Naive thymus-derived CD4-positive, alpha-beta T cell (primary cell): ENCODE measurements at regions not wholly inside any gene's neighbourhood (a gene's known extent, or its start where the extent isn't known, plus 50 kb on each side); places are given as distances from the start of the nearest gene placed in this dataset.

Source experiments
- ATAC-seq: fragments of 150-1000 bp; cut with Tn5 transposase; 2 replicates; pipeline ENCODE4 v1.10.0; 2021; ENCODE audit warnings: mild to moderate bottlenecking, moderate library complexity
- CTCF ChIA-PET: fragments of 350-600 bp; sonication (Branson Sonifier 250); formaldehyde crosslinking; loops from one replicate; lab custom pipeline; 2021; ENCODE audit warnings: antibody characterized with exemption; lab: Charles Lee
- POLR2A ChIA-PET: fragments of 350-600 bp; sonication (Branson Sonifier 250); formaldehyde crosslinking; loops from one replicate; lab custom pipeline; 2021; ENCODE audit warnings: antibody characterized with exemption, inconsistent platforms; lab: Charles Lee
- DNase-seq, 9 donors: peaks; one replicate each; pipeline versions ENCODE4 v3.0.0 to v3.0.0-alpha.2; 2020 to 2022; ENCODE audit warnings: mixed read lengths in 1 of 9
- H3K27ac ChIP-seq: one replicate; pipeline ENCODE4 v1.7.0; 2013; ENCODE audit warnings: mild to moderate bottlenecking, low read depth, low read length, moderate library complexity
- H3K27me3 ChIP-seq, 2 donors: one replicate each; pipeline ENCODE4 v1.7.0; 2013; ENCODE audit warnings: low read length in 2 of 2, mild to moderate bottlenecking in 2 of 2, moderate library complexity in 2 of 2; ENCODE audit not compliant: control insufficient read depth in 2 of 2, insufficient read depth in 2 of 2
- H3K36me3 ChIP-seq, 3 experiments: 1 replicate in 2 of 3; 2 replicates in 1 of 3; pipeline ENCODE4 v1.7.0; 2013; ENCODE audit warnings: low read length in 3 of 3, mild to moderate bottlenecking in 3 of 3, moderate library complexity in 1 of 3; ENCODE audit not compliant: insufficient read depth in 3 of 3, control insufficient read depth in 2 of 3
- H3K4me1 ChIP-seq, 2 donors: one replicate each; pipeline ENCODE4 v1.7.0; 2013; ENCODE audit warnings: low read length in 2 of 2, mild to moderate bottlenecking in 2 of 2, moderate library complexity in 1 of 2; ENCODE audit not compliant: control insufficient read depth in 2 of 2, insufficient read depth in 2 of 2
- H3K4me3 ChIP-seq: 2 replicates; pipeline ENCODE4 v1.7.0; 2013; ENCODE audit warnings: mild to moderate bottlenecking, low read length
- H3K9me3 ChIP-seq, 3 experiments: 1 replicate in 2 of 3; 2 replicates in 1 of 3; pipeline ENCODE4 v1.7.0; 2013; ENCODE audit warnings: low read length in 3 of 3; ENCODE audit not compliant: control insufficient read depth in 2 of 3
- H3K27ac Mint-ChIP-seq, 9 donors: one replicate each; pipeline ENCODE4 v1.8.0; 2020 to 2022; ENCODE audit warnings: mixed read lengths in 9 of 9, mild to moderate bottlenecking in 8 of 9, moderate library complexity in 5 of 9, inconsistent platforms in 2 of 9
- H3K27me3 Mint-ChIP-seq, 5 donors: one replicate each; pipeline ENCODE4 v1.8.0; 2021 to 2022; ENCODE audit warnings: mixed read lengths in 5 of 5, mild to moderate bottlenecking in 1 of 5
- H3K36me3 Mint-ChIP-seq, 5 donors: one replicate each; pipeline ENCODE4 v1.8.0; 2020 to 2022; ENCODE audit warnings: mixed read lengths in 5 of 5, mild to moderate bottlenecking in 3 of 5, inconsistent platforms in 1 of 5
- H3K4me1 Mint-ChIP-seq, 7 donors: one replicate each; pipeline ENCODE4 v1.8.0; 2020 to 2022; ENCODE audit warnings: mixed read lengths in 7 of 7, mild to moderate bottlenecking in 3 of 7, inconsistent platforms in 1 of 7
- H3K4me3 Mint-ChIP-seq, 10 donors: one replicate each; pipeline ENCODE4 v1.8.0; 2020 to 2022; ENCODE audit warnings: mild to moderate bottlenecking in 10 of 10, mixed read lengths in 10 of 10, moderate library complexity in 6 of 10, inconsistent platforms in 2 of 10
- H3K9me3 Mint-ChIP-seq, 11 donors: one replicate each; pipeline ENCODE4 v1.8.0; 2020 to 2022; ENCODE audit warnings: mixed read lengths in 11 of 11, mild to moderate bottlenecking in 4 of 11, inconsistent platforms in 1 of 11, moderate library complexity in 1 of 11
- intact Hi-C, 2 donors: fragments of 100-400 bp; cut with micrococcal nuclease; formaldehyde crosslinking; loops; one replicate each; pipeline ENCODE4 v1.15.1; 2023
- microRNA-seq: library from miRNA; unstranded; fragments of <30 nt; microRNA quantifications from one replicate; pipeline ENCODE4 v1.2.0, GENCODE V29; 2022; ENCODE audit warnings: borderline microRNAs expressed

GRCh38 chr1:209527993-209528717 is 55.4 kb upstream of the CAMK1G start:
- ATAC-seq = no peak
- no peaks in the 10 kb centered on the region for H3K9me3 Mint-ChIP-seq
- no peak overlapping the region for H3K4me3 ChIP-seq
- ChIA-PET POLR2A (no interaction called here), CTCF (no interaction called here)
- peaks cover 0 to 2% (median 0%) of the 10 kb centered on the region in 7 donors for H3K4me1 Mint-ChIP-seq
- H3K27me3 Mint-ChIP-seq = peaks cover 39 to 54% (median 42%) of the 10 kb centered on the region in 5 donors
- no peaks in the 10 kb centered on the region for H3K36me3 ChIP-seq
- peaks cover 4% of the 10 kb centered on the region in 2 donors for H3K27me3 ChIP-seq
- H3K4me1 ChIP-seq = no peaks in the 10 kb centered on the region
- DNase-seq = no peak
- no peak overlapping the region for H3K4me3 Mint-ChIP-seq
- intact Hi-C loops = no loop called here
- H3K27ac ChIP-seq = no peak overlapping the region
- no peaks in the 10 kb centered on the region for H3K9me3 ChIP-seq
- no peak overlapping the region for H3K27ac Mint-ChIP-seq
- no peaks in the 10 kb centered on the region for H3K36me3 Mint-ChIP-seq

DNA sequence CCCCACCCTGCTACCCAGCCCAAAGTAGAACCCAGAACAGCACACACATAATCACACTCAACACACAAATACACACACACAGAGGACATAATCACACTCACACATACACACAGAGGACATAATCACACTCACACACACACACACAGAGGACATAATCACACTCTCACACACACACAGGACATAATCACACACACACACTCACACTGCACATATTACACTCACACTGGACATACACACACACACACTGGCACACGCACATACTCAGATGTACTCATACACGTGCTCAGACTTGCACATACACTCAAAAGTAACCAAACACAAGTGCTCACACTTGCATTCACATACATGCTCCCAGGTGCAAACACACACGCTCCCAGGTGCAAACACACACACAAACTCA is 54.3 kb upstream of the CAMK1G start:
- Mint-ChIP-seq H3K4me3 (no peak overlapping the region), H3K36me3 (no peaks in the 10 kb centered on the region), H3K9me3 (no peaks in the 10 kb centered on the region), H3K27ac (no peak overlapping the region), H3K4me1 (peaks cover 0 to 2% (median 0%) of the 10 kb centered on the region in 7 donors), H3K27me3 (peaks cover 31 to 57% (median 42%) of the 10 kb centered on the region in 5 donors)
- Histone ChIP-seq H3K4me1 (no peaks in the 10 kb centered on the region), H3K9me3 (no peaks in the 10 kb centered on the region), H3K27me3 (peaks cover 4% of the 10 kb centered on the region in 2 donors), H3K4me3 (no peak overlapping the region), H3K36me3 (no peaks in the 10 kb centered on the region), H3K27ac (no peak overlapping the region)
- ATAC-seq (no peak), DNase-seq (no peak)
- intact Hi-C loops = no loop called here
- POLR2A ChIA-PET = no interaction called here
- CTCF ChIA-PET = no interaction called here

DNA sequence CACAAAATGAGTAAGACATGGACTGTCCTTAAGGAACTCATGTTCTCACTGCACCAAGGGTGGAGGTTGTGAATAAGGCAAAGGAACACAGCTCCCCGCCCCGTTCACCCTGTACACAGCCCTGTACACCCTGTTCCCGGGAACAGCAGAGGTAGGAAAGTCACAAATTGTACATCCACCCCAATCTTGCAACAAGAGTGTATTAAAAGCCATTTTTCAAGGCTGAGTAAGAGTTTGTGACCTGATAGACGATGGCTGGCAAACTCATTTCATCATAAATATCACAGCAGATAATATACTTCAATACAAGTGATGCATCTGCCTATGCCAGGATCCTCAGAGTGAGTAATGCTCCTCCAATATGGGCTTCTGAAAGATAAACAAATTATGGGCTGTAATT is 52.5 kb upstream of the CAMK1G start:
- Histone ChIP-seq H3K4me3 (no peak overlapping the region), H3K4me1 (no peaks in the 10 kb centered on the region), H3K27me3 (peaks cover 4% of the 10 kb centered on the region in 2 donors), H3K27ac (no peak overlapping the region), H3K36me3 (no peaks in the 10 kb centered on the region), H3K9me3 (no peaks in the 10 kb centered on the region)
- CTCF ChIA-PET = interaction anchor here (0.6 kb wide), 1 partner anchor 76 kb away, joined by 3 read pairs; no protein-coding TSS in a partner anchor
- POLR2A ChIA-PET = no interaction called here
- Mint-ChIP-seq H3K27ac (no peak overlapping the region), H3K4me1 (peaks cover 0 to 2% (median 0%) of the 10 kb centered on the region in 7 donors), H3K36me3 (no peaks in the 10 kb centered on the region), H3K27me3 (peaks cover 26 to 65% (median 36%) of the 10 kb centered on the region in 5 donors), H3K9me3 (no peaks in the 10 kb centered on the region), H3K4me3 (no peak overlapping the region)
- DNase-seq = no peak
- intact Hi-C loops = no loop called here
- no peak for ATAC-seq

- Histone ChIP-seq H3K36me3 (no peaks in the 10 kb centered on the region), H3K4me3 (no peak overlapping the region), H3K4me1 (no peaks in the 10 kb centered on the region), H3K9me3 (no peaks in the 10 kb centered on the region), H3K27me3 (peaks cover 4% of the 10 kb centered on the region in 2 donors), H3K27ac (no peak overlapping the region)
- Mint-ChIP-seq H3K9me3 (no peaks in the 10 kb centered on the region), H3K36me3 (no peaks in the 10 kb centered on the region), H3K4me3 (no peak overlapping the region), H3K27ac (no peak overlapping the region), H3K4me1 (peaks cover 0 to 2% (median 0%) of the 10 kb centered on the region in 7 donors), H3K27me3 (peaks cover 26 to 64% (median 38%) of the 10 kb centered on the region in 5 donors)
- intact Hi-C loops = no loop called here
- POLR2A ChIA-PET = no interaction called here
- CTCF ChIA-PET = no interaction called here
- ATAC-seq (no peak), DNase-seq (no peak)
These were observed 52.0 kb upstream of the CAMK1G start for GRCh38 chr1:209531549-209531948.

Small RNA genes in the stretch of these regions (microRNA-seq; reads per million reads assigned to microRNA genes)
- 3.1 reads per million for gene MIR205
